Activated CD4-positive, alpha-beta T cell treated with anti-CD3 and anti-CD28 coated beads for 36 hours (primary cell): ENCODE measurements at regions not wholly inside any gene's neighbourhood (a gene's known extent, or its start where the extent isn't known, plus 50 kb on each side); places are given as distances from the start of the nearest gene placed in this dataset.
"Not testable (repeated sequence)": the region's sequence is repeated elsewhere in the genome, so short reads cannot be mapped to it uniquely, and the experiment has no call there.

Source experiments
- ATAC-seq: fragments of 200-7000 bp; cut with Tn5 transposase; one replicate; pipeline ENCODE4 v1.10.0; 2021; ENCODE audit warnings: mild to moderate bottlenecking, moderate library complexity
- CTCF ChIA-PET: fragments of 350-600 bp; sonication (Branson Sonifier 250); formaldehyde crosslinking; loops from one replicate; lab custom pipeline; 2021; ENCODE audit warnings: antibody characterized with exemption; lab: Charles Lee
- POLR2A ChIA-PET: fragments of 350-600 bp; sonication (Branson Sonifier 250); formaldehyde crosslinking; loops from one replicate; lab custom pipeline; 2021; ENCODE audit warnings: antibody characterized with exemption, inconsistent platforms; lab: Charles Lee
- DNase-seq: peaks from one replicate; pipeline ENCODE4 v3.0.0-alpha.2; 2020
- H3K27ac Mint-ChIP-seq: one replicate; pipeline ENCODE4 v1.8.0; 2021; ENCODE audit warnings: mixed read lengths
- H3K27me3 Mint-ChIP-seq: one replicate; pipeline ENCODE4 v1.8.0; 2021; ENCODE audit warnings: mixed read lengths
- H3K36me3 Mint-ChIP-seq: one replicate; pipeline ENCODE4 v1.8.0; 2021; ENCODE audit warnings: low read depth, mixed read lengths
- H3K4me1 Mint-ChIP-seq: one replicate; pipeline ENCODE4 v1.8.0; 2021; ENCODE audit warnings: mixed read lengths
- H3K4me3 Mint-ChIP-seq: one replicate; pipeline ENCODE4 v1.8.0; 2021; ENCODE audit warnings: mild to moderate bottlenecking, moderate library complexity, mixed read lengths
- H3K9me3 Mint-ChIP-seq: one replicate; pipeline ENCODE4 v1.8.0; 2021; ENCODE audit warnings: low read depth, mixed read lengths
- intact Hi-C, 2 experiments: fragments of 100-400 bp; cut with DNase I in 1 of 2; cut with micrococcal nuclease in 1 of 2; formaldehyde crosslinking; loops; one replicate each; pipeline versions ENCODE4 v1.14.2 to v1.15.1; 2022 to 2024; cut with DNase I, micrococcal nuclease

DNA sequence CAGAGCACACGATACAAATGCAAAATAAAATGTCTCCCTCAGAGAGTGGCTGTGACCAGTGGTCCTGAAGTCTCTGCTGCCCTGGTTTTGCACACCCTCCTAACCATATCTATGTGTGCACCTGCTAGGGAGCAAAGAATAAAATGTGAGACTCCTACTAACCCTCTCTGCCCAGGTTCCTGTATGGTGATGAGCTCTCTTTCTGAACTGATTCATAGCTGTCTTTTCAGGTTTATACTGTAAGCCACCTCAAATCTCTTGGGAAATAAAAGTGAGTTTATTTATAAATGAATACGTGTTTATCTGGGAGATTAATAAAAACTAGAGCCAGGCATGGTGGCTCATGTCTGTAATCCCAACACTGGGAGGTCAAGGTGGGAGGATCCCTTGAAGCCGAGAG, 126.0 kb upstream of the RBPJ start:
- Mint-ChIP-seq H3K4me1 (peaks cover 67% of the 10 kb centered on the region), H3K27ac (peak overlapping the region; percentile 95), H3K4me3 (no peak overlapping the region), H3K9me3 (no peaks in the 10 kb centered on the region), H3K27me3 (peaks cover 2% of the 10 kb centered on the region), H3K36me3 (no peaks in the 10 kb centered on the region)
- ATAC-seq (peak; percentile 53), DNase-seq (no peak)
- intact Hi-C loops = loop anchor here (5.0 to 10.0 kb wide), 3 partner anchors 62 to 668 kb away; partner anchors contain the start of genes SEL1L3 (in 1 of the 2) and STIM2 (in 1 of the 2)
- ChIA-PET POLR2A (interaction anchor here (0.8 to 2.7 kb wide), 6 partner anchors 16 to 125 kb away, joined by 3 to 18 read pairs (median 5); no protein-coding TSS in a partner anchor), CTCF (interaction anchor here (0.7 to 1.7 kb wide), 6 partner anchors 39 to 163 kb away, joined by 3 to 7 read pairs (median 4); no protein-coding TSS in a partner anchor)

DNA sequence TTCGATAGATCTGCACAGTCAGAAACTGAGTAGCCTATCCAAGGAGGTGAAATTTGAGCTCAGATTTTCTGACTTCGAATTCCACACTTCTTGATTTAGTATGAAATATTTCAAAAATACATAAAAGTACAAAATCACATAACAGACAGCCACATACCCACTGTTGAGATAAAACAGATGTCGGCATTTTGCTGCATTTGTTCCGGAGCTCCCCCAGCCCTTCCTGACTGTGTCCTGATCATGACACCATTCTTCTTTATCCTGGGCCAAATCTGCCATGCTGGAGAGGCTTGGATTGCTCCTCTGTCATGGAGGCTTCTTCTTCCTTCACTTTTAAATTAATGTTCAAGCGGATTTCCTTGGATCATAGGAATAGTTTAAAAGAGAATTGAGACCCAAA, 124.2 kb upstream of the RBPJ start:
- Mint-ChIP-seq H3K4me1 (peaks cover 68% of the 10 kb centered on the region), H3K4me3 (no peak overlapping the region), H3K27ac (peak overlapping the region; percentile 91), H3K9me3 (no peaks in the 10 kb centered on the region), H3K36me3 (no peaks in the 10 kb centered on the region), H3K27me3 (peaks cover 2% of the 10 kb centered on the region)
- intact Hi-C loops = loop anchor here (5.0 to 10.0 kb wide), 3 partner anchors 64 to 666 kb away; partner anchors contain the start of genes SEL1L3 (in 1 of the 2) and STIM2 (in 1 of the 2)
- ATAC-seq (no peak), DNase-seq (no peak)
- ChIA-PET POLR2A (interaction anchor here (0.6 to 2.5 kb wide), 5 partner anchors 44 to 689 kb away, joined by 3 to 17 read pairs (median 4); no protein-coding TSS in a partner anchor), CTCF (interaction anchor here (1.0 to 1.3 kb wide), 4 partner anchors 36 to 178 kb away, joined by 3 to 6 read pairs (median 4); no protein-coding TSS in a partner anchor)

DNA sequence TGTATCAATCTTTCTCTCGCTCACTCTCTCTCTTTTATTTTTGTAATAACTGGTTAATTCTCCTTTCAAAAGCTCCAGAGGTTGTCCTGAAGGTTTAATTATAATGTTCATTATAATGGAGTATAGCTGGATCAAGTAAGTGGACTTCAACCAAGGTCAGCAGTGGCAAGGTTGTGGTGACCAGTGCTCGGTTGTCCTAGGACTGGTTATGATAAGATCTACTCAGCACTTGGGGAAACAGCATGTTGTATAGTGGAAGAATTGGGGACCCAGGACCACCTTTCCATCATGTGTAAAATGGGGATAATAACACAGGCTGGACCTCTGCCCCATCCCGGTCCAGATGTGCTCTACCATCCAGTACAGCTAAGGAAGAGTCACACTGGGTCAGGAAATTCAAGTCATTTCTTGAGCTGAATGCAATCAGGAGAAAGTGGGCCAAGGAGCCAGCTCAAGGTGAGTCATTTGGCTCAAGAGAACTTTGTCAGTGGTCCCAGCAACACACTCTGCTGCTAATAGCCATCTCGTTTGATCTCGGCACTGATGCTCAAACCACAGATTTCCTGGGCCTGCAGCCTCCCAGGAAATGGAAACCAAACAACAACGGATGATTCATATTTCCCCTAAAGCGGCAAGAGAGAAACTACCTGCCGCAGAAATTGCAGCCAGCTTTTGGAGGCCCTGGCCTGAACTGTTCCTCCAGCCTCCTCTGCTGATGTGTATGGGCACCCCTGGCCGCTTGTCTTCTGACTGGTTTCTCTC, 123.6 kb upstream of the RBPJ start:
- Mint-ChIP-seq H3K27me3 (peaks cover 2% of the 10 kb centered on the region), H3K27ac (peak overlapping the region; percentile 91)

DNA sequence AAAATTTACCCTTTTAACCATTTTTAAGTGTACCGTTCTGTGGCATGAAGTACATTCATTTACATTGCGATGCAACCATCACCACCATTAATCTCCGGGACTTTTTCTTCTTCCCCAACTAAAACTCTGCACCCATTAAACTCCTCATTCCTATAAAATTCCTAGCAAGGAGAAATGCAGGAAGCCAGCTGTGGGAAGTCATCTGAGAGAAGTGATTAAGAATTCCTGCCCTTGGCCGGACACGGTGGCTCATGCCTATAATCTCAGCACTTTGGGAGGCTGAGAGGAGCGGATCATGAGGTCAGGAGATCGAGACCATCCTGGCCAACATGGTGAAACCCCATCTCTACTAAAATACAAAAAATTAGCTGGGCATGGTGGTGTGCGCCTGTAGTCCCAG, 121.9 kb upstream of the RBPJ start:
- H3K4me3 Mint-ChIP-seq, H3K27me3 Mint-ChIP-seq, DNase-seq, POLR2A ChIA-PET, H3K36me3 Mint-ChIP-seq, H3K9me3 Mint-ChIP-seq, ATAC-seq: not testable (repeated sequence)
- peaks cover 62% of the 10 kb centered on the region for H3K4me1 Mint-ChIP-seq
- H3K27ac Mint-ChIP-seq = peak overlapping the region; percentile 72
- CTCF ChIA-PET = interaction anchor here (0.7 kb wide), 1 partner anchor 24 kb away, joined by 3 read pairs; no protein-coding TSS in a partner anchor
- intact Hi-C loops = loop anchor here (5.0 to 10.0 kb wide), 3 partner anchors 67 to 663 kb away; partner anchors contain the start of genes SEL1L3 (in 1 of the 2) and STIM2 (in 1 of the 2)

More for the DNA sequence above, 123.6 kb upstream of the RBPJ start:
- POLR2A ChIA-PET = interaction anchor here (0.6 to 2.5 kb wide), 7 partner anchors 36 to 689 kb away, joined by 3 to 17 read pairs (median 4); no protein-coding TSS in a partner anchor
- Mint-ChIP-seq H3K4me1 (peaks cover 68% of the 10 kb centered on the region), H3K9me3 (no peaks in the 10 kb centered on the region), H3K4me3 (peak overlapping the region; percentile 52), H3K36me3 (no peaks in the 10 kb centered on the region)
- ATAC-seq (peak; percentile 75), DNase-seq (peak; percentile 80)
- CTCF ChIA-PET = interaction anchor here (0.7 to 1.3 kb wide), 5 partner anchors 36 to 177 kb away, joined by 3 to 6 read pairs (median 4); no protein-coding TSS in a partner anchor
- intact Hi-C loops = loop anchor here (1.0 to 10.0 kb wide), 10 partner anchors 46 to 665 kb away; partner anchors contain the start of genes SEL1L3 (in 1 of the 2) and STIM2 (in 1 of the 2)

DNA sequence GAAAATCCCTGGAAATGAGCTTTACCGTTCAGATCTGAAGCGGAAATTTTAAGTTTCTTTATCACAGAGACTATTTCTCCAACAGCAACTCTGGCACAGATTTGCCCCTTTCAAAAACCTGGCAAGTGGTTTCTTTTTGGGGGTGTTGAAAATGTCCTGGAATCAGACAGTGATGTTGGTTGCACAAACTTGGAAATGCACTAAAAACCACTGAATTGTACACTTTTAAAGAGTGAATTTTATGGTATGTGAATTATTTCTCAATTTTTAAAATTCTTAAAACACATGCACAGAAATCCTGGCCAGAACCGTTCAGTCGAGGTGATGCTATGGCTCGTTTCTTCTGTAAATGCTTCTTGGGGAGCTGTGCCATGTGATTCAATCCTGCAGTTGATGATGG, 121.2 kb upstream of the RBPJ start:
- POLR2A ChIA-PET = no interaction called here
- Mint-ChIP-seq H3K4me1 (peaks cover 62% of the 10 kb centered on the region), H3K9me3 (no peaks in the 10 kb centered on the region), H3K4me3 (no peak overlapping the region), H3K27ac (peak overlapping the region; percentile 72), H3K27me3 (peaks cover 2% of the 10 kb centered on the region), H3K36me3 (no peaks in the 10 kb centered on the region)
- intact Hi-C loops = loop anchor here (5.0 to 10.0 kb wide), 3 partner anchors 67 to 663 kb away; partner anchors contain the start of genes SEL1L3 (in 1 of the 2) and STIM2 (in 1 of the 2)
- CTCF ChIA-PET = no interaction called here
- DNase-seq (no peak), ATAC-seq (no peak)

- Mint-ChIP-seq H3K4me1 (peaks cover 51% of the 10 kb centered on the region), H3K36me3 (no peaks in the 10 kb centered on the region), H3K27me3 (peaks cover 2% of the 10 kb centered on the region), H3K4me3 (no peak overlapping the region), H3K9me3 (no peaks in the 10 kb centered on the region), H3K27ac (no peak overlapping the region)
- ATAC-seq = no peak
- ChIA-PET CTCF (interaction anchor here (0.9 kb wide), 1 partner anchor 22 kb away, joined by 5 read pairs; no protein-coding TSS in a partner anchor), POLR2A (no interaction called here)
- no peak for DNase-seq
- intact Hi-C loops = no loop called here
These were observed 119.7 kb upstream of the RBPJ start for GRCh38 chr4:26201120-26201519.

DNA sequence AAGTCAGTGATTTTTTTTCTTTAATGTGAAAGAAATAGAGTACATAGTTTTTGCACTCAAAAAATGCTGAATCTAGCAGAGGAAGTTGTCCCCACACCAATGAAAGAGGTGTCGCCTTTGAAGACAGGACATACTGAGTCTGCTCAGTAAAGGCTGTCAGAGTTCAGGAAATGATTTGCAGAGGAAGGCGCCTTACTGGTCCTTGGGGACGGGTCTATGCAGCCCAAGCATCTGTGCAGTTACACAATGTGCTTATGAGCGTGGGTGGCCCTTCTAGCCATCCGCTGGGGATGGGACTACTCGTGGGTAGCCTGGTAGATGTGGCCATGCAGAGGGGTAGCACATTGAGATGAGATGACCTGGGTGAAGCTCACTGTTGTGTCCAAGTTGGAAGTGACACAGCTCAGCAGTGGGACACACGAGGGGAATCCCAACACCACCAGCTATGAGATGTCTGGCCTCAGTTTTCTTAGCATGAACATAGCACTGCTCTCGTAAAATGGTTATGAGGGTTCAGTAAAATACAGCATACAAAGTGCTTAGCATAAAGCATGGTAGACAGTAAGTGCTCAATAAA, 116.5 kb upstream of the RBPJ start:
- Mint-ChIP-seq H3K27ac (no peak overlapping the region), H3K4me3 (no peak overlapping the region), H3K27me3 (peaks cover 7% of the 10 kb centered on the region), H3K4me1 (peaks cover 21% of the 10 kb centered on the region), H3K36me3 (no peaks in the 10 kb centered on the region), H3K9me3 (no peaks in the 10 kb centered on the region)
- DNase-seq (peak; percentile 16), ATAC-seq (peak; percentile 73)
- ChIA-PET POLR2A (no interaction called here), CTCF (interaction anchor here (0.7 kb wide), 1 partner anchor 182 kb away, joined by 4 read pairs; no protein-coding TSS in a partner anchor)
- intact Hi-C loops = no loop called here

- DNase-seq = no peak
- Mint-ChIP-seq H3K27me3 (peaks cover 9% of the 10 kb centered on the region), H3K4me1 (peaks cover 20% of the 10 kb centered on the region), H3K36me3 (no peaks in the 10 kb centered on the region), H3K27ac (no peak overlapping the region), H3K4me3 (no peak overlapping the region), H3K9me3 (no peaks in the 10 kb centered on the region)
- CTCF ChIA-PET = interaction anchor here (0.7 kb wide), 1 partner anchor 183 kb away, joined by 4 read pairs; no protein-coding TSS in a partner anchor
- intact Hi-C loops = no loop called here
- POLR2A ChIA-PET = no interaction called here
- no peak for ATAC-seq
These were observed 115.9 kb upstream of the RBPJ start for GRCh38 chr4:26204911-26205370.

GRCh38 chr4:26206339-26206738, 114.5 kb upstream of the RBPJ start:
- H3K4me1 Mint-ChIP-seq = peaks cover 18% of the 10 kb centered on the region
- intact Hi-C loops = no loop called here
- H3K4me3 Mint-ChIP-seq = no peak overlapping the region
- no peak overlapping the region for H3K27ac Mint-ChIP-seq
- no peak for ATAC-seq
- peaks cover 15% of the 10 kb centered on the region for H3K27me3 Mint-ChIP-seq
- H3K36me3 Mint-ChIP-seq = no peaks in the 10 kb centered on the region
- ChIA-PET CTCF (no interaction called here), POLR2A (interaction anchor here (0.7 kb wide), 1 partner anchor 172 kb away, joined by 3 read pairs; no protein-coding TSS in a partner anchor)
- no peak for DNase-seq
- no peaks in the 10 kb centered on the region for H3K9me3 Mint-ChIP-seq

DNA sequence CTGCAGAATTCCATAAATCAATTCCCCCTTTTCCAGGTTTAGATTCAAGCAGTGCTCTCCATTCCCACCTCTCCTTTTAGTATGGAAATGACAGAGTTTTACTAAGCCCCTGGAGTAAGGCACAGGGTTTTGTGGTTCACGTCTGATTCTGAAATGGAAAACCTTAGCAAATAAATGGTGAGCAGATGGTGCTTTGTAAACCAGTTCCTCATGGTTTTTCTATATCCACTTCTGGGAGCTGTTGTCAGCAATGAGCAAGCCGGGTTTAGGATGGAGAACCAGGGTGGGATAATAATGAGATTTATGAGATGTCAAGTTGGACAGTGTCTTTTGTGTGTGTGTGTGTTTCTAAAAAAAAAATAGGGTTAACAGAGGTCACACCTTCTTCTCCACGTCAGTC, 113.8 kb upstream of the RBPJ start:
- Mint-ChIP-seq H3K9me3 (no peaks in the 10 kb centered on the region), H3K4me3 (no peak overlapping the region), H3K36me3 (no peaks in the 10 kb centered on the region), H3K27me3 (peaks cover 17% of the 10 kb centered on the region), H3K27ac (no peak overlapping the region), H3K4me1 (peaks cover 18% of the 10 kb centered on the region)
- DNase-seq (no peak), ATAC-seq (no peak)
- intact Hi-C loops = no loop called here
- ChIA-PET CTCF (interaction anchor here (0.5 to 0.8 kb wide), 2 partner anchors 148 to 189 kb away, joined by 3 to 5 read pairs; no protein-coding TSS in a partner anchor), POLR2A (no interaction called here)

DNA sequence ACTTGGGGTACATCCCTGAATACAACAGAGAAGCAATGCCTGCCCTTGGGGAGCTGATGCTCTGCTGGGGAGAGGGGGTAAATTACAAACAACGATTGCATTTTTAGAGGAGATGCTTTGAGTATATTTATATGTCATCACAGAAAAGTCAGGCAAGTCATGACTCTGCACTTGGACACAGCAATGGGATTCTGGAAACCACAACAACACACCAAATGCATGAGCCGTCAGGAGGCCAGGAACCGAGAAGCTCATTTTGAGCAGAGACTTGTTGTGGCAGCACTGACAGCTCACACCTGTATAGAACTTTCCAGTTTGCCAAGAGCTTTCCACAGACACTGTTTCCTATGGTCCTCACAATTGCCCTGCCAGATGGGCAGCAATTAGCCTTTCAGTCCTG, 113.2 kb upstream of the RBPJ start:
- no peaks in the 10 kb centered on the region for H3K36me3 Mint-ChIP-seq
- CTCF ChIA-PET = interaction anchor here (0.5 to 0.8 kb wide), 2 partner anchors 148 to 188 kb away, joined by 3 to 5 read pairs; no protein-coding TSS in a partner anchor
- H3K4me1 Mint-ChIP-seq = peaks cover 18% of the 10 kb centered on the region
- H3K27me3 Mint-ChIP-seq = peaks cover 17% of the 10 kb centered on the region
- intact Hi-C loops = no loop called here
- POLR2A ChIA-PET = no interaction called here
- ATAC-seq (no peak), DNase-seq (no peak)
- no peak overlapping the region for H3K27ac Mint-ChIP-seq
- H3K9me3 Mint-ChIP-seq = no peaks in the 10 kb centered on the region
- no peak overlapping the region for H3K4me3 Mint-ChIP-seq
